H1 (cell line): ENCODE measurements at regions not wholly inside any gene's neighbourhood (a gene's known extent, or its start where the extent isn't known, plus 50 kb on each side); places are given as distances from the start of the nearest gene placed in this dataset.

Source experiments
- CTCF ChIA-PET: fragments of 300-600 bp; sonication (Branson Sonifier 250); formaldehyde crosslinking; loops from one replicate; lab custom pipeline; 2021; ENCODE audit not compliant: partially characterized antibody; lab: Charles Lee
- POLR2A ChIA-PET: fragments of 300-600 bp; sonication (Branson Sonifier 250); formaldehyde crosslinking; loops from one replicate; lab custom pipeline; 2021; ENCODE audit warnings: inconsistent platforms; ENCODE audit not compliant: partially characterized antibody; lab: Charles Lee
- DNase-seq, 2 experiments: peaks; one replicate each; pipeline versions ENCODE4 v3.0.0 to v3.0.0-alpha.2; 2010 to 2022; ENCODE audit warnings: low spot score in 2 of 2, low read depth in 1 of 2, mixed read lengths in 1 of 2
- FAIRE-seq: peaks from 2 replicates; lab custom pipeline; 2011; peaks lifted over from hg19 to GRCh38; lab: Jason Lieb, UNC
- H2AFZ ChIP-seq: 2 replicates; pipeline ENCODE4 v1.8.1; 2012; ENCODE audit warnings: low read length, inconsistent platforms
- H2AK5ac ChIP-seq: 2 replicates; pipeline ENCODE4 v1.6.1; 2013; ENCODE audit warnings: low read depth, low read length
- H2BK120ac ChIP-seq: replicated peaks from 2 replicates; pipeline ENCODE3; 2013; ENCODE audit warnings: low read depth, low read length, inconsistent platforms
- H2BK12ac ChIP-seq: 2 replicates; pipeline ENCODE4 v1.6.1; 2013; ENCODE audit warnings: low read depth, low read length
- H2BK15ac ChIP-seq: 2 replicates; pipeline ENCODE4 v1.6.1; 2013; ENCODE audit warnings: low read length
- H2BK20ac ChIP-seq: 2 replicates; pipeline ENCODE4 v1.6.1; 2013; ENCODE audit warnings: low read length
- H2BK5ac ChIP-seq: 2 replicates; pipeline ENCODE4 v1.6.1; 2013; ENCODE audit warnings: low read depth, low read length
- H3K14ac ChIP-seq: 2 replicates; pipeline ENCODE4 v1.6.1; 2013; ENCODE audit warnings: inconsistent platforms; ENCODE audit not compliant: insufficient read length
- H3K18ac ChIP-seq: 2 replicates; pipeline ENCODE4 v1.6.1; 2013; ENCODE audit warnings: low read length; ENCODE audit errors: extremely low read depth
- H3K23ac ChIP-seq: 2 replicates; pipeline ENCODE4 v1.6.1; 2013; ENCODE audit warnings: inconsistent platforms; ENCODE audit not compliant: insufficient read length
- H3K23me2 ChIP-seq: 2 replicates; pipeline ENCODE4 v1.6.1; 2013; ENCODE audit warnings: low read depth, low read length
- H3K27ac ChIP-seq: 2 replicates; pipeline ENCODE4 v1.6.1; 2011; ENCODE audit warnings: low read depth, low read length, inconsistent platforms
- H3K27me3 ChIP-seq, 4 experiments: replicated peaks in 1 of 4; 1 replicate in 1 of 4; 2 replicates in 3 of 4; pipeline versions ENCODE4 v1.6.1 to v1.8.1; 2011 to 2013; ENCODE audit warnings: low read length in 3 of 4, mild to moderate bottlenecking in 3 of 4, inconsistent platforms in 2 of 4, mixed read lengths in 2 of 4, moderate library complexity in 1 of 4; ENCODE audit not compliant: control insufficient read depth in 3 of 4, insufficient read depth in 3 of 4; ENCODE audit errors: extremely low read depth in 1 of 4
- H3K36me3 ChIP-seq, 4 experiments: 2 replicates each; pipeline versions ENCODE4 v1.6.1 to v1.8.1; 2011 to 2013; ENCODE audit warnings: mild to moderate bottlenecking in 4 of 4, low read length in 3 of 4, moderate library complexity in 2 of 4, control low read depth in 1 of 4, inconsistent platforms in 1 of 4; ENCODE audit not compliant: insufficient read depth in 4 of 4, control insufficient read depth in 2 of 4
- H3K4ac ChIP-seq: replicated peaks from 2 replicates; pipeline ENCODE3; 2013; ENCODE audit warnings: low read length, low read depth, mixed read lengths, inconsistent platforms; ENCODE audit not compliant: insufficient read length
- H3K4me1 ChIP-seq, 4 experiments: replicated peaks in 1 of 4; 1 replicate in 1 of 4; 2 replicates in 3 of 4; pipeline versions ENCODE4 v1.6.1 to v1.8.1; 2011 to 2013; ENCODE audit warnings: low read length in 3 of 4, inconsistent platforms in 2 of 4, mixed read lengths in 1 of 4; ENCODE audit not compliant: insufficient read depth in 4 of 4, control insufficient read depth in 3 of 4
- H3K4me2 ChIP-seq, 2 experiments: 2 replicates each; pipeline versions ENCODE4 v1.6.1 to v1.8.1; 2011 to 2013; ENCODE audit warnings: low read depth in 2 of 2, low read length in 2 of 2, control low read depth in 1 of 2, inconsistent platforms in 1 of 2, mild to moderate bottlenecking in 1 of 2; ENCODE audit not compliant: insufficient read depth in 1 of 2
- H3K4me3 ChIP-seq, 4 experiments: fragments of 200-600, 300-600 bp in 1 of 4; sonication (generic), shearing (Covaris generic), sonication (Bioruptor Twin) in 1 of 4; 2 replicates each; pipeline versions ENCODE4 v1.5.1 to v1.8.1; 2011 to 2016; ENCODE audit warnings: low read length in 4 of 4, low read depth in 3 of 4, control low read depth in 2 of 4, inconsistent platforms in 2 of 4, mild to moderate bottlenecking in 2 of 4, mixed read lengths in 1 of 4, moderate library complexity in 1 of 4; ENCODE audit not compliant: insufficient read depth in 2 of 4; ENCODE audit errors: extremely low read depth in 1 of 4
- H3K56ac ChIP-seq: replicated peaks from 2 replicates; pipeline ENCODE3; 2013; ENCODE audit warnings: low read depth, mild to moderate bottlenecking, mixed read lengths, low read length, inconsistent platforms; ENCODE audit not compliant: insufficient read length
- H3K79me1 ChIP-seq: 2 replicates; pipeline ENCODE4 v1.6.1; 2013; ENCODE audit warnings: low read depth, low read length, control low read depth
- H3K79me2 ChIP-seq, 2 experiments: 2 replicates each; pipeline versions ENCODE4 v1.6.1 to v1.8.1; 2012 to 2013; ENCODE audit warnings: low read length in 2 of 2, mild to moderate bottlenecking in 2 of 2, inconsistent platforms in 1 of 2; ENCODE audit not compliant: insufficient read depth in 2 of 2, control insufficient read depth in 1 of 2
- H3K9ac ChIP-seq, 4 experiments: replicated peaks in 1 of 4; 1 replicate in 1 of 4; 2 replicates in 3 of 4; pipeline versions ENCODE4 v1.6.1 to v1.8.1; 2011 to 2013; ENCODE audit warnings: low read depth in 3 of 4, low read length in 3 of 4, control low read depth in 2 of 4, mild to moderate bottlenecking in 2 of 4, moderate library complexity in 2 of 4, inconsistent platforms in 1 of 4; ENCODE audit errors: extremely low read depth in 1 of 4
- H3K9me3 ChIP-seq, 2 experiments: 2 replicates each; pipeline versions ENCODE4 v1.6.1 to v1.8.1; 2012 to 2013; ENCODE audit warnings: mild to moderate bottlenecking in 2 of 2, moderate library complexity in 2 of 2, control low read depth in 1 of 2, inconsistent platforms in 1 of 2, low read depth in 1 of 2, low read length in 1 of 2, mixed read lengths in 1 of 2; ENCODE audit not compliant: insufficient read depth in 2 of 2
- H4K20me1 ChIP-seq, 2 experiments: replicated peaks in 1 of 2; 2 replicates each; pipeline versions ENCODE3 to v1.8.1; 2011 to 2013; ENCODE audit warnings: inconsistent platforms in 2 of 2, low read length in 2 of 2, mild to moderate bottlenecking in 1 of 2; ENCODE audit not compliant: insufficient read depth in 2 of 2, control insufficient read depth in 1 of 2
- H4K5ac ChIP-seq: 2 replicates; pipeline ENCODE4 v1.6.1; 2013; ENCODE audit warnings: low read length, low read depth, mixed read lengths, inconsistent platforms; ENCODE audit not compliant: insufficient read length
- H4K8ac ChIP-seq: 2 replicates; pipeline ENCODE4 v1.8.0; 2013; ENCODE audit warnings: mild to moderate bottlenecking, moderate library complexity, low read length, inconsistent platforms; ENCODE audit not compliant: insufficient read depth; ENCODE audit errors: extremely low read depth
- H4K91ac ChIP-seq: replicated peaks from 2 replicates; pipeline ENCODE3; 2013; ENCODE audit warnings: low read length, mixed read lengths, inconsistent platforms; ENCODE audit not compliant: insufficient read length
- ATF2 ChIP-seq: IDR thresholded peaks from 2 replicates; pipeline ENCODE4 v1.6.1; 2012; ENCODE audit warnings: low read length, inconsistent platforms
- ATF3 ChIP-seq: IDR thresholded peaks from 2 replicates; pipeline ENCODE4 v1.6.1; 2011; ENCODE audit warnings: low read depth, mild to moderate bottlenecking, low read length; ENCODE audit not compliant: insufficient read depth
- BCL11A ChIP-seq, 2 experiments: IDR thresholded peaks; one replicate each; pipeline ENCODE4 v1.6.1; 2011; ENCODE audit warnings: low read depth in 2 of 2, low read length in 2 of 2, mild to moderate bottlenecking in 2 of 2
- CTBP2 ChIP-seq: IDR thresholded peaks from 2 replicates; pipeline ENCODE4 v1.7.0; 2011; ENCODE audit warnings: borderline replicate concordance, mild to moderate bottlenecking, moderate library complexity, mixed read lengths, low read length; ENCODE audit not compliant: insufficient read depth, insufficient read length
- RAD21 ChIP-seq, 2 experiments: IDR thresholded peaks in 1 of 2; conservative IDR thresholded peaks in 1 of 2; 2 replicates each; pipeline ENCODE4 v1.6.1; 2011; ENCODE audit warnings: low read depth in 2 of 2, low read length in 2 of 2, improper control_type of control experiment in 1 of 2, inconsistent platforms in 1 of 2, mild to moderate bottlenecking in 1 of 2, moderate library complexity in 1 of 2
- RBBP5 ChIP-seq: IDR thresholded peaks from 2 replicates; pipeline ENCODE4 v1.7.1; 2012; ENCODE audit warnings: low read depth, mild to moderate bottlenecking, inconsistent platforms, low read length, moderate library complexity, borderline replicate concordance
- SAP30 ChIP-seq: fragments of 300-600 bp; sonication (generic); IDR thresholded peaks from 2 replicates; pipeline ENCODE4 v1.7.1; 2012; ENCODE audit warnings: low read length, moderate library complexity, mild to moderate bottlenecking, inconsistent platforms; ENCODE audit not compliant: insufficient read depth, insufficient replicate concordance
- SIRT6 ChIP-seq: IDR thresholded peaks from one replicate; pipeline ENCODE4 v1.7.1; 2012; ENCODE audit warnings: low read length, inconsistent platforms
- TAF7 ChIP-seq: optimal IDR thresholded peaks from 2 replicates; pipeline ENCODE3; 2011; ENCODE audit warnings: low read depth, mild to moderate bottlenecking, inconsistent platforms, low read length, moderate library complexity, borderline replicate concordance
- TBP ChIP-seq: IDR thresholded peaks from 2 replicates; pipeline ENCODE4 v1.6.1; 2011; ENCODE audit warnings: low read depth, low read length, improper control_type of control experiment
- YY1 ChIP-seq: IDR thresholded peaks from 2 replicates; pipeline ENCODE4 v1.6.1; 2011; ENCODE audit warnings: low read depth, mild to moderate bottlenecking, low read length
- WGBS, 2 experiments: shearing (Covaris generic) in 1 of 2; methylation state at CpG; one replicate each; pipeline versions ENCODE4 v1.1.6 to v1.1.7; 2013 to 2015; ENCODE audit warnings: low lambda C conversion rate in 2 of 2, mixed read lengths in 2 of 2, inconsistent platforms in 1 of 2, low coverage in 1 of 2, missing lambda C conversion rate in 1 of 2; ENCODE audit not compliant: insufficient replicate concordance in 2 of 2, insufficient coverage in 1 of 2, insufficient read length in 1 of 2; ENCODE audit errors: extremely low coverage in 1 of 2, missing lambda C conversion rate in 1 of 2; 5-methylcytosine and 5-hydroxymethylcytosine counted together

- H3K56ac ChIP-seq = no peak overlapping the region
- no peaks in the 10 kb centered on the region for H4K20me1 ChIP-seq
- peak overlapping the region; percentile 73; the same call in 1 of the 2 replicates for H4K8ac ChIP-seq
- no peak for TF ChIP-seq ATF3
- no peak for TF ChIP-seq BCL11A (IDR thresholded peaks at IDR 0.05; ENCODE audit: low read depth in 2 of 2, low read length in 2 of 2)
- TF ChIP-seq CTBP2 = no peak
- TF ChIP-seq RBBP5 = no peak
- TF ChIP-seq YY1 = no peak
- TF ChIP-seq TAF7 = no peak
- no peak for TF ChIP-seq SAP30
- TF ChIP-seq TBP = no peak
- TF ChIP-seq SIRT6 = no peak
- TF ChIP-seq ATF2 = no peak
- TF ChIP-seq RAD21 (IDR thresholded peaks at IDR 0.05 in 1 of 2, conservative IDR thresholded peaks at IDR 0.05 in 1 of 2; ENCODE audit: low read depth in 2 of 2, low read length in 2 of 2) = no peak
- peaks cover 0 to 12% (median 8%) of the 10 kb centered on the region in 4 experiments; a peak in 5 of 7 replicates for H3K4me1 ChIP-seq
- FAIRE-seq (peak; percentile 68), DNase-seq (peak in 1 of 2 experiments; percentile 31)
- no peak overlapping the region for H3K14ac ChIP-seq
- H4K5ac ChIP-seq = no peak overlapping the region
- no peak overlapping the region for H2BK15ac ChIP-seq
- H2BK12ac ChIP-seq = no peak overlapping the region; the same call in 1 of the 2 replicates
- H3K4me2 ChIP-seq = peak overlapping the region; percentile 26 to 45; a peak in 3 of 4 replicates
- no peak overlapping the region for H3K4ac ChIP-seq
- no peak overlapping the region for H3K27ac ChIP-seq
- no peak overlapping the region for H3K23ac ChIP-seq
- H3K36me3 ChIP-seq = no peaks in the 10 kb centered on the region
- no peak overlapping the region for H3K9ac ChIP-seq
- H2BK5ac ChIP-seq = no peak overlapping the region
- H3K18ac ChIP-seq = no peak overlapping the region
- H2AK5ac ChIP-seq = no peak overlapping the region
- CTCF ChIA-PET = no interaction called here
- H4K91ac ChIP-seq = no peak overlapping the region
- no peaks in the 10 kb centered on the region for H3K79me1 ChIP-seq
- POLR2A ChIA-PET = no interaction called here
- no peaks in the 10 kb centered on the region for H3K23me2 ChIP-seq
- peaks cover 2 to 3% of the 10 kb centered on the region in 2 experiments; a peak in 2 of 4 replicates for H3K9me3 ChIP-seq
- H2BK120ac ChIP-seq = no peak overlapping the region
- no peak overlapping the region for H2BK20ac ChIP-seq
- no peaks in the 10 kb centered on the region for H3K27me3 ChIP-seq
- WGBS, 2 experiments = 32% methylated on average over 8 of the region's 8 CpGs; no CpG with 5 or more reads in 1 of the 2 experiments
- H2AFZ ChIP-seq = no peak overlapping the region
- peak overlapping the region in 1 of 4 experiments; percentile 33; a peak in 2 of 8 replicates for H3K4me3 ChIP-seq
- no peaks in the 10 kb centered on the region for H3K79me2 ChIP-seq
Measured at GRCh38 chr1:4033713-4034112, 133.6 kb upstream of the C1orf174 start.
